T-helper 1 cell (primary cell): ENCODE measurements at regions not wholly inside any gene's neighbourhood (a gene's known extent, or its start where the extent isn't known, plus 50 kb on each side); places are given as distances from the start of the nearest gene placed in this dataset.

ENCODE experiments used
- DNase-seq, 5 donors: peaks; one replicate each; pipeline ENCODE4 v3.0.0-alpha.2; 2012 to 2020

DNA sequence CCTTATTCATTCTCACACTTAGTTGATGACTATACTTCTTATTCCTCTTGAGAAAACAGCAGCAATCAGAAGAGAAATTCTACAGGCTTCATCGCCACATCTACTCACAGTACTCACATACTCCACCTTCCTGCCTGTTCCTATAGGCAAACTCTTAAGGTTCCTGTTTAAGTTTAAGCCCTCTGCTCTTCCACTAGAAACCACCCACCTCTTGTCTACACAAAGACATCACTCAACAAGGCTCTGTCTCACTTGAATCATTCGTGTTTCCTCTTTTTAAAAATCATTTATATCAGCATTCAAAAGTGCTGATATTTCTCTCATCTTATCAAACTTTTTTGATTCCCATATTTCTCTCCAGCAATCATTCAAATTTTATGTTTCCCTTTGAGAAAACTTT, 85.5 kb upstream of the ADO start:
- DNase-seq = no peak

DNA sequence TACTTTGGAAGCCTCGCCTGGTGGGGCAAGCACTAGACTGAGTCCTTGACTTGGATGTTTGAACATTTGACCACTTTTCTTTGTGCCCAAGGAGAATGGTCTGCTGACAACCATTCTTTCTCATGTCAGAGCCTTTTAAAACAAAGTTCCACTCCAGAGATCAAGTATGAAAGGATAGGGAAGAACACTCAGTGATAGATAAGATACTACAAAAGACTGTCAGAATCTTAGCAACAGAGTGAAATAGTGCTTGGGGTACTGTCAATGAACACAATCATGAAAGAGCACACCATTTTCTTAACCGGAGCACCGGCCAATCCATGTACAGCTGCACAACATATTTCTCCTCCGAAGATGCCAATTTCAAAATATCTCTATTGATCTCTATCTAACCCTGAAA, 82.8 kb upstream of the ADO start:
- no peak for DNase-seq

DNA sequence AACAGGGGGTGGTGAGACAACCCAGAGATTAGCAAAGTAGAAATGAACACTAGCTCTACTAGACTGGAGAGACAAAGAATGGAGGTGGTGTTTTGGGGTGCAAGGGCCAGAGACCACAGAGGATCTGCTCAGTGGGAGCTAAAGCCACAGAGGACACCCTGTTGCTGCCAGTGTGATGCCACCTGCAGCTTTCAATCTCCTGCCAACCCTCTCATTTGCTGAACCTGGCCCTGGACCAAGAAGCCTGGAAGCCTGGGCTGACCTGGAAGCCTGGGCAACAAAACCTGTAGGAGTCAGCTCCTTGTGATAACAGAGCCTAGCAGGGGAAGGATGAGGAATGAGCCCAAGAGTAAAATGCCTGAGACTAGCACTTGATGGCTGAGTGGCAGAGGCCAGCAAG, 81.1 kb upstream of the ADO start:
- DNase-seq = no peak

DNA sequence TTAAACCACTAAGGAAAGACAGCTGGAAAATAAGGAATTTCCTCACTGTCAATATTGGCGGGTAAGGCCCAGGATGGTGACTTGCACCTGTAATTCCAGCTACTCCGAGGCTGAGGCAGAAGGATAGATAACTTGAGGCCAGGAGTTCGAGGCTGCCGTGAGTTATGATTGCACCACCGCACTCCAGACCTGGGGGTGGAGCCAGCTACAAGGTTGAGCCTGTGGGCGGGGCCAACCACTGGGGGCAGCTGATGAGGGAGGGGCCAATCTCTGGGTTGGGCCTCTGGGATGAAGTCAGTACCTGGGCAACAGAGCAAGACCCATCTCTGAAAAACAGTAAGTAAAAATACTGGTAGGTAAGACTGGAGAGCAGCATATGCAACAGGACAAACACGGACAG, 80.1 kb upstream of the ADO start:
- DNase-seq = no peak

DNA sequence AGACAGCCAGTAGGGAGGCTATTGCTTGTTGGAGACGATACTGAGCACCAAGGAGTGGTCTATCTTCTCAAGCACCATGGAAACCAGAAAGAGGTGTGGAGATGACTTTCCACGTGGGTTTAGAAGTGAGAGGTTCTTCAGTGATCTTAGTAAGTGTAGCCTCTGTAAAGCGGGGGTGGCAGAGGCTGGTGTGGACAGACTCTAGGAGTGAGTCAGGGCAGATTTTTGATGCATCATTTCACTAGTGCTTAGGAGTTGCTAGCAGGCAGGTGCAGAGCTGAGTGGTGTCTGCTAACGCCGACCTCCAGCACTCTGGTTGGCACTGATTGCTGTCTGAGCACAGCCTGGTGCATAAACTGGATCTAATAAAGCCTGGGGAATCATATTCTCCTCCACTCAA, 78.4 kb upstream of the ADO start:
- peak in 1 of 5 donors; percentile 71 for DNase-seq

DNA sequence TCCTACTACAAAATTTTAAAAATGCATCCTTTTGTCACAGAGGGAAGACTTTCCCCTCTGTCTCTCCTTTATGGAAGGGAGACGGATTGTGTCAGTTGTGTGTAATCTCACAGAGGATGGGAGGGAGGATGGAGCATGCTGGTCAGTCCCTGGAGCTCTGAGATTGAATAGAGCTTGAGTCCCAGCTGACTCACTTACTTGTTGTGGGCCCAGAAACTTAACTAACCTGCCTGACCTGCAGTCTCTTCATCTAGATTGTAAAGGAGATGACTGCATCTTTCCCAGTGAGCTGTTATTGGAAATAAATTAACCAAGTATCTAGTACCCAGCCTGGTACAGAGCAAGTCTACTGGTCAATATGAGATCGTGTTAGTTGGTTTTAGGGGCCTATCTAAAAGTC, 77.9 kb upstream of the ADO start:
- DNase-seq = no peak

DNA sequence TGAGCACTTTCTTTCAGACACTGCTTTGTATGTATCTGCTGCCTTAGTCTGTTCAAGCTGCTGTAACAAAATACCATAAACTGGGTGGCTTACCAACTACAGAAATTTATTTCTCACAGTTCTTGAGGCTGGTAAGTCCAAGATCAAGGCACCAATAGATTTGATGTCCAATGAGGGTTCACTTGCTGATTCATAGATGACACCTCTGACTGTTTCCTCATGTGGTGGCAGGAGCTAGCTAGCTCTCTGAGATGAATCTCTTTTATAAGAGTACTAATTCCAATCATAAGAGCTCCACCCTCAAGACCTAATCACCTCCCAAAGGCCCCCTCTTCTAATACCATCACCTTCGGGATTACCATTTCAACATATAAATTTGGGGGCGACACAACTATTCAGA, 76.6 kb upstream of the ADO start:
- DNase-seq = peak in 1 of 5 donors; percentile 13

DNA sequence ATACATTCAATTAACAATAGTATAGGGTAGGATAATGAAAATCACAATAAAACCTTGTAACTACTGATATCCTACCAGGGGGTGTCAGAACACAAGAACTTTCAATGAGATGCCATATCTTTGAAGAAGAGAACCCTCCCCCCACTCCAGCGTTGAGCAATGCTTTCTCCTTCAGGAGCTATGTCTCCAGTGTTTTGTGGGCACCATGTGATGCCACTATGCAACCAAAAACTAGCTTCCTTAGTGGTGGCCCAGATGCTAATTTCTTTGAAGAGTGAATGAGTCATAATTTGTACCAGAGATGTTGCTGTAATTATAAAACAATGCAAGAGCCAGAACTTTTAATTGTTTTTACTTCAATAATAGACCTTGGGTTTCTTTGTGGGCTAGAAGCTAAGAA, 76.0 kb upstream of the ADO start:
- peak in 1 of 5 donors; percentile 42 for DNase-seq

DNA sequence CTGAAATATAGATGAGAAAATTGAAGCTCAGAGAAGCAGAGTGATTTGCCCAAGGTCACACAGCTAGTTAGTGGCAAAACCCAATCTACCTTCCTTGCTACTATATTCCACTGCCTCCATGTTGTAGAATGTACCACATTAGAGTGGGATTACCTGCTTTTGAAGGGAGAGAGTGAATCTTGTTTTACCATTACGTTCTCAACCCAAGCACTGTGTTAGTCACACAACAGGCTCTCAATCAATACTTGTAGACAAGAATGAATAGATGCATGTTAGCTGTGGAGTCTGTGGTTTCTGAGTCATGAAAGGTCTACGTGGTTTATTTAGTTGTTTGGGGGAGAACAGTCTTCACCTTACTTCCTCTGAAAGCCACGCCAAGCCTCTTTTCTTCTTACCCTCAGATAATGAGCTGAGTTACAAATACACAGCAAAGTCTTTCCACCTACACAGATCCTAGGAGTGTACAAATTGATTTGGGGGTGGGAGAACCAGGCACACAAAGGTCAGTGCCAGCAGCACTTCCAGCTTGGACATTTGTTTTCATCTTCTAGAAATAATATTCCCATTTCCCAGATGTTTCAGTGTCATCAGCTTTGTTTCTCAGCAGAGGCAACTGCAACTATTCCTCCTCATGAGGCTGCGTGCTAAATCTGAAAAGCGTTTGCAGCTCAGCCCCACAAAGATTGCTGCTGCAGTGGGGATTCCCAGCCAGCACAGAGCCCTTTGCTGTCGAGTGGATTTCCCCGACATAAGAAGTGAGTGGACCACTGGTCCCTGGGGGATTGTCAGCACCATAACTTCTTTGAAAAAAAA, 71.5 kb upstream of the ADO start:
- DNase-seq = peak in 4 of 5 donors; percentile 33 to 89 (median 34)

DNA sequence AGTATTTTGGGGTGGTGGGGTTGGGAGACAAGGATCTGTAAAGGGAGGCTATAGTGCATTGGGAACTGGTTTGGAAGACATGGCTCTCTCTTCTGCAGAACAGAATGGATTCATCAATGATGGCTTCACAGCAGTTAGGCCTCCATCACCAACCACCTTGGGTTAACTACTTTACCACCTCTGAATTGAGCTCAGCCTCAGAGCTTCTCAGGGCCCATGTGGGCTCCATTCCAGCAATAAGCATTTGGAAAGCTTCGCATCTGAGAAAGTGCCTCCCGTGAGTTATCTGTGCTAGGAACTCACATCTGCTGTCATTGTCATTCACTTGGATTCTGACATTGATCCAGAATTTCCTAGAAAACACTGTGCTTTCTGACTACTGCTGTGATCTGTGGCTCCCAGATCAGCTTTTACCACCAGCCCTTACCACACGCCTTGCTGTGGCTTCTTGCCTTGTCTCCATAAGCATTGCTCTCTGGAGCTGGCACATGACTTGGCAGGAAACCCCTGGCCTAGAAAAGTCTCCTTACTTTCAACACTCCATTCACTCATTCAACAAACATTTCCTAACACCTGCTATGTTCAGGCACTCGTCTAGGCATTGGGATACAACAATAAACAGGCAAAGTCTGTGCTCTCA, 70.7 kb upstream of the ADO start:
- peak in 1 of 5 donors; percentile 35 for DNase-seq

DNA sequence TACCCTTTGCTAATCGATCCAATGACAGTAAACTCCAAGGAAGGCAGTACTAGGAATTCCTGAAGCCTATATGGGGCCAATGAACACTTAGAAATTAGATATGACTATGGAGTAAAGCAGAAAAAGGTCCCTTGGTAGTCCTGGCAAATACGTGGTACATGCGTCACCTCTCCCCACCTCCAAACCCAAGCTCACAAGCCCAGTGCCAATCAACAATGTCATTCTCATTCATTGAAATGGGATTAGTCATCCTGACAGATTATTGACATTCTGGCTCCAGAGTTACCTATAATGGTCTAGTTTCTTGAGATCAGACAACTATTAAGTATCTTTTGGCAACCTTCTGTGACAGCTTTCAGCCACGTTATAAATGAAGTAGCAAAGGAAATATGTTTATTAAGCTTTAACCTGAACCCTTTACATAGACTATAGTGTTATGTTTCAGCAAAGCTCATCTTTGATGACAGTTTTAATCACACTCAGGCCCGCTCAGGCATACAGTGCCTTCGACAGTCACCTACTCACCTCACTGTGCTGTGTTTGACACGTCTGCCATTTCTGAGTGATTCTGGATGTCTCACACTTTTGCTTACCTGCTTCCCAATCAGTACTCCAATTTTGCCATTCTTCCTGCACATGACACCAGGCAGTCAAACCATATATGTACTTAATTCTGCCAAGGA, 69.6 kb upstream of the ADO start:
- DNase-seq = no peak

DNA sequence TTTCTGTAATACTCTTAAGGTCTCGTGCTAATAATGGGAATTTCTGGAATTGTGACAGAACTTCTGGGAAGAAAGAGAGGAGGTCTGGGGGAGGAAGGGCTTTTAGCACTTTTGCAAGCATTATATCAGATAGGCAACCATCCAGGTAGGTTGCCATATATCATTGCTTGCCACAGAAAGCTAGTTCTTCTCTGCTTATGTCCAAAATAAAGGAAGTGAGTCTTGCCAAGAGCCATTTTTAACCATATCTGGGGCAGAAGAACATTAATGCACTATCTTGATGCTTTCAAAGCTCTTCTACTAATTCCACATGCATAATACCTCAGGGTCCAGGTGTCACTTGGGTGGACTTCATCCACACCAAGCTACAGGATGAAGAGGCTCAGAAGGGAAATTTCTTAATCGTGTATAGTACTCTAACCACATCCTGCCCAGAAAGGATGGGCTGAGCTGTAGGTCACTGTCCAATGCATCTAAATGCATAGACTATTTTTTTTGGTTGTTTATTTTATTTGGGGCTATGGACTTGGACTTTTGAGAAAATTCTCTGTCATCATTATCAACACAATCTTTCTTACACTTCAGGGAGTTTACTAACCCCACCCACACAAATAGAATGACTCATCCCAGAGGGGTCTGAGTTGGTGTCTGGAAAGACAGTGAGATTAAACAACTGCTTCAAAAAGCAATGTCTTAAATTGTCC, 68.9 kb upstream of the ADO start:
- peak in 1 of 5 donors; percentile 35 for DNase-seq

DNA sequence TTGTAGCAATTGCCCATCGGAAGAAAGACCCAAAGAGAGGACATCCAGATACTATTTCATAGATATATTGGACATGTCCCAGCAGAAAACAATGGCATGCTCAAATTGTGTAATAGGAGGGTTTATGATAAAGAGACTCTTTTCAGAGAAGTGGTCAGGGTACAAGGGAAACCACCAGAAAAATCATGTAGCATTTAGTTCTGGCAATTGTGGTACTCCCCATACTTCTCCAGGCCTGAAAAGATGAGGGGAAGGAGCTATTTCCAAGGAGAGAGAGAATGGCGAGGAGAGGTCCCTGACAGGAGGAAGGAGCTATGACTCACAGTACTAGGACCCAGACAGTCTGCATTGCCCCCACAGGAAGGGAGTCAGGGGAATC, 68.4 kb upstream of the ADO start:
- no peak for DNase-seq

DNA sequence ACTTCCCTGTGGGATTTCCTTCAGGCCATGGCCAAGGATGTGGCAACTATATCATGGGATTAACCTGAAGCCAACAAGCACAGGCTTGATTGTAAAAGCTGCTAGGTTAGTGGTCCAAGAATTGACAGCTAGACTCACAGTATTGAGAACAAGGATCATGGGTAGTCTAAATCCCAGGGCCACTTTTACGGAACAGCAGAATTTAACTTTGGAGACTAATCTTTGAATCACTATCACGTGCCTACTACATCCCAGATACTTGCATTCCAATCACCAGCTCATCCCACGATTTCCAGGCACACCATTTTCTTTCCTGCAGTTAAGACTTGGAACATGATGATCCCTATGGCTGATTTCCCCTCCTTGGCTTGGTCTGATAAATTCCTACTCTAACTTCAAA, 65.6 kb upstream of the ADO start:
- no peak for DNase-seq

DNA sequence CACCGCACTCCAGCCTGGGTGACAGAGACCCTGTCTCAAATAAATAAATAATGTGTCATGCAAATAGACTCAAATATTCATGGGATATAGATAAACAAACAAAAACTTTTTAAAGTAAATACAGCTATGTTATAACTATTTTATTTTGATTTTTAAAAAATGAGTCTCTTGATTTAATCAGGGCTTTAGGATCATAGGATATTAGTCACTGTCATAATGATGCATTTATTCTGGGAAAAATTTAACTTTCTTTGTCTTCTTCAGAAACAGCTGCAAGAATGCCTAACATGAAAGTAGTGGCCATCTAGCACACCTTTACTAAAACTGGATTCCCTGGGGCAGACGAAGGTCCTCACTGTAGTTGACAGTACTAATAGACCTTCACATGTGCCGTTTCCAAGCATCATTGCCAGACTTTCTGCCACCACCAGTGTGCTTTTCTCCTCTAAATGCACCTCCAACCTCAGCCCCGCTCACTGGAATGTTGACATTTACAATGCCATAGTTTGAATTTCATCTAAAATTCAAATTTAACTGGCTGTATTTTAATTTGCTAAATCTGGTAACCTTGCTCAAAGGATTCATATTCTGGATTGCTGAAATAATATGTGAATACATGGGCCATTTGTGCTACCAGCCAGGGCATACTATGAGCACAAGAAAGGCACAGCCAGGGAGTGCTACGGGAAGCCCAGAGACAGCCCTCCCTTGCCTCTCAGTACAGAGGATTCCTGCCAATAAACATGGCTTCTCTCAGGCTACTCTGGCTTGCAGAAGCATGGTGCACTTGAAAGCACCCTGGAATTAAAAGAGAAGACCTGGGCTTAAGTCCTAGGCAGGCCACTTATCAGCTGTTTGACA, 63.4 kb upstream of the ADO start:
- DNase-seq = no peak

DNA sequence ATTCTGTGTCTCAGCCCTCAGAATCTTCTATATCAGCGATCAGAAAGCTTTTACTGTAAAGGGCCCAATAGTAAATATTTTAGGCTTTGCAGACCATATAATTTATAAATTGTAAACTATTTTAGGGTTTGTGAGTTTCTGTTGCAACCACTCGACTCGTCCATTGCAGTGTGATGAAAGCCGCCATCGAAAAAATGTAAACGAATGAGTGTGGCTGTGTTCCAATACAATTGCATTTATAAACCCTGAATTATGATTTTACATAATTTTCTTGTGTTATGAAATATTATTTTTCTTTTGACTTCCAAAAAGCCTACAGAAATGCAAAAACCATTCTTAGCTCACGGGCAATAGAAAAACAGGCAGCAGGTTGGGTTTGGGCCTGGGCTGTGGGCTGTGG, 62.5 kb upstream of the ADO start:
- DNase-seq = no peak

DNA sequence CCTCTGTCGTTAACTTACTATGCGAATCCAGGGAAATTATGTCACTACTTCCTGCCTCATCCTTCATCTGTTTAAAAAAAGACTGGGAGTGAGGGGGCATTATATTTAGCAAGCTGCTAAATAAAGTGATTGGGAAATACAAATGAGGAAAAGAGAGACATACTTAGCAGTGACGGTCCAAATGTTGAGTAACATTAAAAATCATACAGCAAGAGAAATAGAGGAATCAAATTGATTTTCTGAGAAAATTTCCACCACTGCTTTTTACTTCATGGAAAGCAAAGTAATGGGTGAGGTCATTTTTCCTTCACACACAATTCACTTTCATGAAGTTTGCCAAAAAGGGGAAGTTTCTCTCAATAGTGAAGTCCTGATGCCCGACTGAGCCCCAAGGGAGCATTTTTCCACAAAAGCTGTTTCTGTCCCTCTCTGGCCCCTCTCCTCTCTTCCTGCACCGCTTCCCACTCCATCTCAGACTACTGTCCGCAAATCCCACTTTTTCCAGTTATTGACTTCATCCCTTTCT, 61.9 kb upstream of the ADO start:
- DNase-seq = no peak

DNA sequence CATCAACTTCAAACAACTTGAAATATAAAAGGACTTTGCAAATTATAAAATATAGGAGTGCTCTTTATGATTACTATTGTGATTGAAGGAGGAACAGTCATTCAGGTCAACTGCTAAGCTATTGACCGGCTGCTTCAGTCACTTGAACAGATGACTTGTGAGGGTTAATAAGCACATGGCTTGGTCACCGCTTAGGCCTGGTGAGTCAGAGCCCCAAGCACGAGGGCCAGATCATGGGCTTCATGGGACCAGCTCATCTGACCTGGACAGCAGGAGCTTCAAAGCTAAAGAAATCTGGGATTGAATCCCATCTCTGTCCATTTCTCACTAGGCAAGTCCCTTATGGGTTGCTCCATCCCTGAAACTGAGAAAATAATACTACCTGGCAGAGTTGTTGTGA, 60.4 kb upstream of the ADO start:
- no peak for DNase-seq

DNA sequence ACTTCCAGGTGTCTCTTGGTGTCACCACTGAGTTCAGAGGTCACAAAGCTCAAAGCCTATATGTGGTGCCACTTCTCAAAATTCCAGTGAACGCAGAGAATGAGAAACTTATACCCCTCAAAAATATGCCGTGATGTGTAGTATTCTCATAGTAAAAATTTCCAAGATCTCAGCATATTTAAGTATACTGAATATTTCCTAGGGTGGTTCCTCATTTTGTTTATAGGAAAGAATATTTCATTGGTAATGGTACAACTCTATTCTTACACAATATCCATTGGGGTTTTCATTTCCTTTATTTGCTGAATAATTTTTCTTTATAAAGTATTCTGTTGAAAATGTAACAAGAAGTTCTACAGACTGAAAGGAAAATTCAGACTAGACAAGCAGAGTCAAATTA, 58.9 kb upstream of the ADO start:
- no peak for DNase-seq

DNA sequence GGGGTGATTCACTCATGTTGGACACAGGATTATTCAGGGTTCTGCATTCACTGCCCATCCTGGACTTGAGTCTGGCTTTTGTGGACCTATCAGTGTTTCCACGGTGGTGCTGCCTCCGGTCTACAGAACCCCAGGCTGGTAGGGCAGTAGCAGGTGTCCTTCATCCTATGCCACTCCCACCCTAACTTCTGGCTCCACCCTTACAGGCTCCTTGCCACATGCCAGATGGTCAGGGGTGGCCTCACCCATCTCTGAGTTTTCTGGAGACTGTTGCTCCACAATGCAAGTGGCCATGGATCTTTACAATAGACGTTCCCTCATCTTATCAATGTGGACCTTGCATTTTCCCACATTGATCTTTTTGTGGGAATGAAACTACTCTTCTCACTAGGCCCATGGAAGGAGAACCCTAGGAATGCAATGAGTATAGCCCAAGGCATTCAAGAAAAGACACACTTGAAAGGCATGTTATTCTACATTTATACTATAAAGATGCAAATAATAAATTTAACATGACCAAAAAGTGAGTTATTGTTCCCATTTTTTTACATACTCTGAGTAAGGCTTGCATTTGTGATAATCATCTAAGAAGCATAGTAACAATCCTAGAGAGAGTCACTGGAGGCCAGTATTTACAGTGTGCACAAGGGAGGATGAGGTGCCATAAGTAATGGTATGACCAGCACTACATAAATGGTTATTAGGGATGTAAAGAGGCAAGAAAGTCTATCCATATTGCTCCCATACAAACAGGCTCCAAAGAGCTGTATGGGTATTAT, 57.4 kb upstream of the ADO start:
- no peak for DNase-seq

DNA sequence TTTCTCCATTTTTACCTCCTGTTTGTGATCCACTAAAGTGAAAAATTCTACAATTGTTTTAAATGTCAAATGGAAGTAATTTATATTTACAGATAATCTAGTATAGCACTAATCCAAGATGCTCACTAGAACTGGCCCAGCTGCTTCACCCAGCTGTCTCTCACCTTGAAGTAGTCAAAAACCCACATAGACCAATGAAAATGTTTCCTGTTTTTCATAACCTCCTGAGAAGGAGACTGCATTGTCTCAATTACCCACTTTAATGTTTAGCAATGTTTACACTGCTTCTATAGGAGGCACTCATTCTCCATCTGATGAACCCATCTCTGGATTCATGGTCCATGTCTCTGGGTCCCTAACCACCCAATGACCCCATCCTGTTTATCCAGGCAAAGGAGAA, 56.1 kb upstream of the ADO start:
- DNase-seq = no peak
